Gastroesophageal sphincter (tissue), 3 donors: ENCODE measurements at regions not wholly inside any gene's neighbourhood (a gene's known extent, or its start where the extent isn't known, plus 50 kb on each side); places are given as distances from the start of the nearest gene placed in this dataset.

ENCODE experiments used
- CTCF ChIP-seq, 4 experiments: fragments of 200-600 bp in 2 of 4; fragments of 450-650 bp in 2 of 4; sonication (generic) in 1 of 4; IDR thresholded peaks; one replicate each; pipeline ENCODE4 v1.5.1; 2017 to 2019; ENCODE audit warnings: antibody characterized with exemption in 4 of 4, mild to moderate bottlenecking in 2 of 4, moderate library complexity in 2 of 4
- POLR2AphosphoS5 ChIP-seq: sonication (generic); formaldehyde crosslinking; IDR thresholded peaks from one replicate; pipeline ENCODE4 v1.6.1; 2017; ENCODE audit warnings: antibody characterized with exemption

- TF ChIP-seq CTCF (IDR thresholded peaks at IDR 0.05) (no peak), POLR2AphosphoS5 (no peak)
Observed at GRCh38 chr15:60096157-60096556, 92.0 kb downstream of the FOXB1 start.
